Endothelial cell of umbilical vein (primary cell): ENCODE measurements at regions not wholly inside any gene's neighbourhood (a gene's known extent, or its start where the extent isn't known, plus 50 kb on each side); places are given as distances from the start of the nearest gene placed in this dataset.

ENCODE experiments used
- FOS ChIP-seq: IDR thresholded peaks from 2 replicates; pipeline ENCODE4 v1.6.1; 2011; ENCODE audit warnings: mild to moderate bottlenecking, low read length, moderate library complexity, borderline replicate concordance; ENCODE audit not compliant: insufficient read depth
- TF ChIP-seq, protein P1 (sequence below), 2 donors: IDR thresholded peaks; 1 replicate in 1 of 2; 2 replicates in 1 of 2; pipeline ENCODE4 v1.5.1; 2011; ENCODE audit warnings: low read length in 2 of 2, mild to moderate bottlenecking in 2 of 2, moderate library complexity in 2 of 2, control low read depth in 1 of 2, inconsistent platforms in 1 of 2, low read depth in 1 of 2; ENCODE audit not compliant: insufficient read depth in 1 of 2; ENCODE audit errors: extremely low read depth in 1 of 2
- TF ChIP-seq, protein P2 (sequence below): IDR thresholded peaks from 2 replicates; pipeline ENCODE4 v1.6.1; 2011; ENCODE audit not compliant: insufficient read depth, insufficient read length

- TF ChIP-seq FOS, result no peak
- TF ChIP-seq, protein P1, sequence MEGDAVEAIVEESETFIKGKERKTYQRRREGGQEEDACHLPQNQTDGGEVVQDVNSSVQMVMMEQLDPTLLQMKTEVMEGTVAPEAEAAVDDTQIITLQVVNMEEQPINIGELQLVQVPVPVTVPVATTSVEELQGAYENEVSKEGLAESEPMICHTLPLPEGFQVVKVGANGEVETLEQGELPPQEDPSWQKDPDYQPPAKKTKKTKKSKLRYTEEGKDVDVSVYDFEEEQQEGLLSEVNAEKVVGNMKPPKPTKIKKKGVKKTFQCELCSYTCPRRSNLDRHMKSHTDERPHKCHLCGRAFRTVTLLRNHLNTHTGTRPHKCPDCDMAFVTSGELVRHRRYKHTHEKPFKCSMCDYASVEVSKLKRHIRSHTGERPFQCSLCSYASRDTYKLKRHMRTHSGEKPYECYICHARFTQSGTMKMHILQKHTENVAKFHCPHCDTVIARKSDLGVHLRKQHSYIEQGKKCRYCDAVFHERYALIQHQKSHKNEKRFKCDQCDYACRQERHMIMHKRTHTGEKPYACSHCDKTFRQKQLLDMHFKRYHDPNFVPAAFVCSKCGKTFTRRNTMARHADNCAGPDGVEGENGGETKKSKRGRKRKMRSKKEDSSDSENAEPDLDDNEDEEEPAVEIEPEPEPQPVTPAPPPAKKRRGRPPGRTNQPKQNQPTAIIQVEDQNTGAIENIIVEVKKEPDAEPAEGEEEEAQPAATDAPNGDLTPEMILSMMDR (IDR thresholded peaks at IDR 0.05; ENCODE audit: extremely low read depth in 1 of 2, insufficient read depth in 1 of 2, low read depth in 1 of 2, low read length in 2 of 2), result no peak
- TF ChIP-seq, protein P2, sequence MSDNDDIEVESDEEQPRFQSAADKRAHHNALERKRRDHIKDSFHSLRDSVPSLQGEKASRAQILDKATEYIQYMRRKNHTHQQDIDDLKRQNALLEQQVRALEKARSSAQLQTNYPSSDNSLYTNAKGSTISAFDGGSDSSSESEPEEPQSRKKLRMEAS, result no peak
These were observed 135.3 kb downstream of the ADSS2 start for GRCh38 chr1:244316407-244316806.
